K562 (cell line): ENCODE measurements at regions not wholly inside any gene's neighbourhood (a gene's known extent, or its start where the extent isn't known, plus 50 kb on each side); places are given as distances from the start of the nearest gene placed in this dataset.

Source experiments
- ESRRA ChIP-seq: fragments of 450-650 bp; IDR thresholded peaks from 2 replicates; pipeline ENCODE4 v1.6.1; 2014; ENCODE audit warnings: low read depth, mild to moderate bottlenecking, moderate library complexity, borderline replicate concordance
- FOS ChIP-seq: IDR thresholded peaks from 3 replicates; pipeline ENCODE4 v1.6.1; 2011; ENCODE audit not compliant: insufficient read length; ENCODE audit errors: extremely low read depth
- ZNF551 ChIP-seq: fragments of 250-450 bp; sonication (Bioruptor Pico); IDR thresholded peaks from 2 replicates; pipeline ENCODE4 v1.5.0; 2021; ENCODE audit warnings: mild to moderate bottlenecking, moderate library complexity

- TF ChIP-seq FOS (no peak), ESRRA (no peak), ZNF551 (CRISPR knock-in tag) (no peak)
Observed at GRCh38 chr5:38165435-38165834, 92.9 kb upstream of the EGFLAM start.
